H1 (cell line): ENCODE measurements at regions not wholly inside any gene's neighbourhood (a gene's known extent, or its start where the extent isn't known, plus 50 kb on each side); places are given as distances from the start of the nearest gene placed in this dataset.

Experiments used
- CTCF ChIA-PET: fragments of 300-600 bp; sonication (Branson Sonifier 250); formaldehyde crosslinking; loops from one replicate; lab custom pipeline; 2021; ENCODE audit not compliant: partially characterized antibody; lab: Charles Lee
- POLR2A ChIA-PET: fragments of 300-600 bp; sonication (Branson Sonifier 250); formaldehyde crosslinking; loops from one replicate; lab custom pipeline; 2021; ENCODE audit warnings: inconsistent platforms; ENCODE audit not compliant: partially characterized antibody; lab: Charles Lee
- DNase-seq, 2 experiments: peaks; one replicate each; pipeline versions ENCODE4 v3.0.0 to v3.0.0-alpha.2; 2010 to 2022; ENCODE audit warnings: low spot score in 2 of 2, low read depth in 1 of 2, mixed read lengths in 1 of 2
- FAIRE-seq: peaks from 2 replicates; lab custom pipeline; 2011; peaks lifted over from hg19 to GRCh38; lab: Jason Lieb, UNC
- H2AFZ ChIP-seq: 2 replicates; pipeline ENCODE4 v1.8.1; 2012; ENCODE audit warnings: low read length, inconsistent platforms
- H2AK5ac ChIP-seq: 2 replicates; pipeline ENCODE4 v1.6.1; 2013; ENCODE audit warnings: low read depth, low read length
- H2BK120ac ChIP-seq: replicated peaks from 2 replicates; pipeline ENCODE3; 2013; ENCODE audit warnings: low read depth, low read length, inconsistent platforms
- H2BK12ac ChIP-seq: 2 replicates; pipeline ENCODE4 v1.6.1; 2013; ENCODE audit warnings: low read depth, low read length
- H2BK15ac ChIP-seq: 2 replicates; pipeline ENCODE4 v1.6.1; 2013; ENCODE audit warnings: low read length
- H2BK20ac ChIP-seq: 2 replicates; pipeline ENCODE4 v1.6.1; 2013; ENCODE audit warnings: low read length
- H2BK5ac ChIP-seq: 2 replicates; pipeline ENCODE4 v1.6.1; 2013; ENCODE audit warnings: low read depth, low read length
- H3K14ac ChIP-seq: 2 replicates; pipeline ENCODE4 v1.6.1; 2013; ENCODE audit warnings: inconsistent platforms; ENCODE audit not compliant: insufficient read length
- H3K18ac ChIP-seq: 2 replicates; pipeline ENCODE4 v1.6.1; 2013; ENCODE audit warnings: low read length; ENCODE audit errors: extremely low read depth
- H3K23ac ChIP-seq: 2 replicates; pipeline ENCODE4 v1.6.1; 2013; ENCODE audit warnings: inconsistent platforms; ENCODE audit not compliant: insufficient read length
- H3K23me2 ChIP-seq: 2 replicates; pipeline ENCODE4 v1.6.1; 2013; ENCODE audit warnings: low read depth, low read length
- H3K27ac ChIP-seq: 2 replicates; pipeline ENCODE4 v1.6.1; 2011; ENCODE audit warnings: low read depth, low read length, inconsistent platforms
- H3K27me3 ChIP-seq, 4 experiments: replicated peaks in 1 of 4; 1 replicate in 1 of 4; 2 replicates in 3 of 4; pipeline versions ENCODE4 v1.6.1 to v1.8.1; 2011 to 2013; ENCODE audit warnings: low read length in 3 of 4, mild to moderate bottlenecking in 3 of 4, inconsistent platforms in 2 of 4, mixed read lengths in 2 of 4, moderate library complexity in 1 of 4; ENCODE audit not compliant: control insufficient read depth in 3 of 4, insufficient read depth in 3 of 4; ENCODE audit errors: extremely low read depth in 1 of 4
- H3K36me3 ChIP-seq, 4 experiments: 2 replicates each; pipeline versions ENCODE4 v1.6.1 to v1.8.1; 2011 to 2013; ENCODE audit warnings: mild to moderate bottlenecking in 4 of 4, low read length in 3 of 4, moderate library complexity in 2 of 4, control low read depth in 1 of 4, inconsistent platforms in 1 of 4; ENCODE audit not compliant: insufficient read depth in 4 of 4, control insufficient read depth in 2 of 4
- H3K4ac ChIP-seq: replicated peaks from 2 replicates; pipeline ENCODE3; 2013; ENCODE audit warnings: low read length, low read depth, mixed read lengths, inconsistent platforms; ENCODE audit not compliant: insufficient read length
- H3K4me1 ChIP-seq, 4 experiments: replicated peaks in 1 of 4; 1 replicate in 1 of 4; 2 replicates in 3 of 4; pipeline versions ENCODE4 v1.6.1 to v1.8.1; 2011 to 2013; ENCODE audit warnings: low read length in 3 of 4, inconsistent platforms in 2 of 4, mixed read lengths in 1 of 4; ENCODE audit not compliant: insufficient read depth in 4 of 4, control insufficient read depth in 3 of 4
- H3K4me2 ChIP-seq, 2 experiments: 2 replicates each; pipeline versions ENCODE4 v1.6.1 to v1.8.1; 2011 to 2013; ENCODE audit warnings: low read depth in 2 of 2, low read length in 2 of 2, control low read depth in 1 of 2, inconsistent platforms in 1 of 2, mild to moderate bottlenecking in 1 of 2; ENCODE audit not compliant: insufficient read depth in 1 of 2
- H3K4me3 ChIP-seq, 4 experiments: fragments of 200-600, 300-600 bp in 1 of 4; sonication (generic), shearing (Covaris generic), sonication (Bioruptor Twin) in 1 of 4; 2 replicates each; pipeline versions ENCODE4 v1.5.1 to v1.8.1; 2011 to 2016; ENCODE audit warnings: low read length in 4 of 4, low read depth in 3 of 4, control low read depth in 2 of 4, inconsistent platforms in 2 of 4, mild to moderate bottlenecking in 2 of 4, mixed read lengths in 1 of 4, moderate library complexity in 1 of 4; ENCODE audit not compliant: insufficient read depth in 2 of 4; ENCODE audit errors: extremely low read depth in 1 of 4
- H3K56ac ChIP-seq: replicated peaks from 2 replicates; pipeline ENCODE3; 2013; ENCODE audit warnings: low read depth, mild to moderate bottlenecking, mixed read lengths, low read length, inconsistent platforms; ENCODE audit not compliant: insufficient read length
- H3K79me1 ChIP-seq: 2 replicates; pipeline ENCODE4 v1.6.1; 2013; ENCODE audit warnings: low read depth, low read length, control low read depth
- H3K79me2 ChIP-seq, 2 experiments: 2 replicates each; pipeline versions ENCODE4 v1.6.1 to v1.8.1; 2012 to 2013; ENCODE audit warnings: low read length in 2 of 2, mild to moderate bottlenecking in 2 of 2, inconsistent platforms in 1 of 2; ENCODE audit not compliant: insufficient read depth in 2 of 2, control insufficient read depth in 1 of 2
- H3K9ac ChIP-seq, 4 experiments: replicated peaks in 1 of 4; 1 replicate in 1 of 4; 2 replicates in 3 of 4; pipeline versions ENCODE4 v1.6.1 to v1.8.1; 2011 to 2013; ENCODE audit warnings: low read depth in 3 of 4, low read length in 3 of 4, control low read depth in 2 of 4, mild to moderate bottlenecking in 2 of 4, moderate library complexity in 2 of 4, inconsistent platforms in 1 of 4; ENCODE audit errors: extremely low read depth in 1 of 4
- H3K9me3 ChIP-seq, 2 experiments: 2 replicates each; pipeline versions ENCODE4 v1.6.1 to v1.8.1; 2012 to 2013; ENCODE audit warnings: mild to moderate bottlenecking in 2 of 2, moderate library complexity in 2 of 2, control low read depth in 1 of 2, inconsistent platforms in 1 of 2, low read depth in 1 of 2, low read length in 1 of 2, mixed read lengths in 1 of 2; ENCODE audit not compliant: insufficient read depth in 2 of 2
- H4K20me1 ChIP-seq, 2 experiments: replicated peaks in 1 of 2; 2 replicates each; pipeline versions ENCODE3 to v1.8.1; 2011 to 2013; ENCODE audit warnings: inconsistent platforms in 2 of 2, low read length in 2 of 2, mild to moderate bottlenecking in 1 of 2; ENCODE audit not compliant: insufficient read depth in 2 of 2, control insufficient read depth in 1 of 2
- H4K5ac ChIP-seq: 2 replicates; pipeline ENCODE4 v1.6.1; 2013; ENCODE audit warnings: low read length, low read depth, mixed read lengths, inconsistent platforms; ENCODE audit not compliant: insufficient read length
- H4K8ac ChIP-seq: 2 replicates; pipeline ENCODE4 v1.8.0; 2013; ENCODE audit warnings: mild to moderate bottlenecking, moderate library complexity, low read length, inconsistent platforms; ENCODE audit not compliant: insufficient read depth; ENCODE audit errors: extremely low read depth
- H4K91ac ChIP-seq: replicated peaks from 2 replicates; pipeline ENCODE3; 2013; ENCODE audit warnings: low read length, mixed read lengths, inconsistent platforms; ENCODE audit not compliant: insufficient read length
- BCL11A ChIP-seq, 2 experiments: IDR thresholded peaks; one replicate each; pipeline ENCODE4 v1.6.1; 2011; ENCODE audit warnings: low read depth in 2 of 2, low read length in 2 of 2, mild to moderate bottlenecking in 2 of 2
- CHD2 ChIP-seq: IDR thresholded peaks from 2 replicates; pipeline ENCODE4 v1.6.1; 2012; ENCODE audit warnings: low read length, improper control_type of control experiment
- HDAC2 ChIP-seq, 2 experiments: fragments of 300-600 bp in 1 of 2; sonication (generic) in 1 of 2; IDR thresholded peaks; 2 replicates each; pipeline ENCODE4 v1.6.1; 2011 to 2012; ENCODE audit warnings: low read depth in 2 of 2, low read length in 2 of 2, mild to moderate bottlenecking in 2 of 2, moderate library complexity in 2 of 2, borderline replicate concordance in 1 of 2, inconsistent platforms in 1 of 2
- KDM1A ChIP-seq: fragments of 200-600, 300-600 bp; sonication (generic); IDR thresholded peaks from 2 replicates; pipeline ENCODE4 v1.7.1; 2016; ENCODE audit warnings: mild to moderate bottlenecking, low read length, borderline replicate concordance
- KDM4A ChIP-seq: IDR thresholded peaks from one replicate; pipeline ENCODE4 v1.7.1; 2012; ENCODE audit warnings: low read depth, mild to moderate bottlenecking, moderate library complexity, low read length, inconsistent platforms; ENCODE audit not compliant: severe bottlenecking
- KDM5A ChIP-seq: fragments of 200-600 bp; IDR thresholded peaks from 2 replicates; pipeline ENCODE4 v1.7.1; 2012; ENCODE audit warnings: mild to moderate bottlenecking, low read length, inconsistent platforms, mixed read lengths
- MAFK ChIP-seq: IDR thresholded peaks from 2 replicates; pipeline ENCODE4 v1.6.1; 2012; ENCODE audit warnings: low read depth, mild to moderate bottlenecking, improper control_type of control experiment, low read length
- RAD21 ChIP-seq, 2 experiments: IDR thresholded peaks in 1 of 2; conservative IDR thresholded peaks in 1 of 2; 2 replicates each; pipeline ENCODE4 v1.6.1; 2011; ENCODE audit warnings: low read depth in 2 of 2, low read length in 2 of 2, improper control_type of control experiment in 1 of 2, inconsistent platforms in 1 of 2, mild to moderate bottlenecking in 1 of 2, moderate library complexity in 1 of 2
- SIX5 ChIP-seq: IDR thresholded peaks from 2 replicates; pipeline ENCODE4 v1.6.1; 2011; ENCODE audit warnings: mild to moderate bottlenecking, low read depth, low read length
- YY1 ChIP-seq: IDR thresholded peaks from 2 replicates; pipeline ENCODE4 v1.6.1; 2011; ENCODE audit warnings: low read depth, mild to moderate bottlenecking, low read length
- WGBS, 2 experiments: shearing (Covaris generic) in 1 of 2; methylation state at CpG; one replicate each; pipeline versions ENCODE4 v1.1.6 to v1.1.7; 2013 to 2015; ENCODE audit warnings: low lambda C conversion rate in 2 of 2, mixed read lengths in 2 of 2, inconsistent platforms in 1 of 2, low coverage in 1 of 2, missing lambda C conversion rate in 1 of 2; ENCODE audit not compliant: insufficient replicate concordance in 2 of 2, insufficient coverage in 1 of 2, insufficient read length in 1 of 2; ENCODE audit errors: extremely low coverage in 1 of 2, missing lambda C conversion rate in 1 of 2; 5-methylcytosine and 5-hydroxymethylcytosine counted together
- TF ChIP-seq, protein P1 (sequence below): IDR thresholded peaks from 2 replicates; pipeline ENCODE4 v1.6.1; 2012; ENCODE audit warnings: low read length, inconsistent platforms
- TF ChIP-seq, protein P2 (sequence below): IDR thresholded peaks from 2 replicates; pipeline ENCODE4 v1.6.1; 2011; ENCODE audit warnings: low read length, improper control_type of control experiment

DNA sequence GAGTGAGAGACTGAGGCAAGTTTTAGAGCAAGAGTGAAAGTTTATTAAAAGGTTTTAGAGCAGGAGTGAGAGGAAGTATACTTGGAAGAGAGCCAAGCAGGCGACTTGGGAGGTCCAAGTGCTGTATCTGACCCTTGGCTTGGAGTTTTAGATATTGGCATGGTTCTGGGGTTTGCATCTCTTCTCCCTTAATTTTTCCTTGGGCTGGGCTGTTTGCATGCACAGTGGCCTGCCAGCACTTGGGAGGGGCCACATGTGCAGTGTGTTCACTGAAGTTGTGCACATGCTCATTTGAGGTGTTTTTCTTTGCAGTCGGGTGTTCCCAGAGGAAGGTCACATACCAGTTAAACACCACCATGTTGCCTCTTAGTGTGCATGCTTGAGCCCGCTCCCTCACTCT, 464.1 kb downstream of the DMRT2 start:
- CTCF ChIA-PET, result no interaction called here
- Histone ChIP-seq H3K27me3 (no peaks in the 10 kb centered on the region), H2BK20ac (no peak overlapping the region), H3K36me3 (no peaks in the 10 kb centered on the region), H4K8ac (no peak overlapping the region), H2AFZ (no peak overlapping the region), H2BK5ac (no peak overlapping the region), H2BK120ac (no peak overlapping the region), H4K20me1 (no peaks in the 10 kb centered on the region), H3K4ac (no peak overlapping the region), H3K23me2 (no peaks in the 10 kb centered on the region), H2BK15ac (no peak overlapping the region), H4K91ac (no peak overlapping the region), H3K79me1 (no peaks in the 10 kb centered on the region), H3K18ac (no peak overlapping the region), H3K79me2 (no peaks in the 10 kb centered on the region), H3K9me3 (peaks cover 66 to 84% of the 10 kb centered on the region in 2 experiments), H3K4me2 (no peak overlapping the region), H3K27ac (no peak overlapping the region), H3K14ac (no peak overlapping the region), H3K4me1 (no peaks in the 10 kb centered on the region), H2BK12ac (no peak overlapping the region), H4K5ac (no peak overlapping the region), H3K23ac (no peak overlapping the region), H3K9ac (no peak overlapping the region), H3K4me3 (no peak overlapping the region), H2AK5ac (no peak overlapping the region), H3K56ac (no peak overlapping the region)
- 62% methylated on average over 3 of the region's 3 CpGs; no CpG with 5 or more reads in 1 of the 2 experiments for WGBS, 2 experiments
- FAIRE-seq (no peak), DNase-seq (no peak)
- POLR2A ChIA-PET, result no interaction called here
- TF ChIP-seq RAD21 (IDR thresholded peaks at IDR 0.05 in 1 of 2, conservative IDR thresholded peaks at IDR 0.05 in 1 of 2; ENCODE audit: low read depth in 2 of 2, low read length in 2 of 2) (no peak), KDM1A (no peak), SIX5 (no peak), YY1 (no peak), CHD2 (no peak), KDM4A (no peak), MAFK (no peak), KDM5A (no peak), HDAC2 (IDR thresholded peaks at IDR 0.05; ENCODE audit: borderline replicate concordance in 1 of 2, low read depth in 2 of 2, low read length in 2 of 2) (no peak), BCL11A (IDR thresholded peaks at IDR 0.05; ENCODE audit: low read depth in 2 of 2, low read length in 2 of 2) (no peak)
- TF ChIP-seq, protein P1, sequence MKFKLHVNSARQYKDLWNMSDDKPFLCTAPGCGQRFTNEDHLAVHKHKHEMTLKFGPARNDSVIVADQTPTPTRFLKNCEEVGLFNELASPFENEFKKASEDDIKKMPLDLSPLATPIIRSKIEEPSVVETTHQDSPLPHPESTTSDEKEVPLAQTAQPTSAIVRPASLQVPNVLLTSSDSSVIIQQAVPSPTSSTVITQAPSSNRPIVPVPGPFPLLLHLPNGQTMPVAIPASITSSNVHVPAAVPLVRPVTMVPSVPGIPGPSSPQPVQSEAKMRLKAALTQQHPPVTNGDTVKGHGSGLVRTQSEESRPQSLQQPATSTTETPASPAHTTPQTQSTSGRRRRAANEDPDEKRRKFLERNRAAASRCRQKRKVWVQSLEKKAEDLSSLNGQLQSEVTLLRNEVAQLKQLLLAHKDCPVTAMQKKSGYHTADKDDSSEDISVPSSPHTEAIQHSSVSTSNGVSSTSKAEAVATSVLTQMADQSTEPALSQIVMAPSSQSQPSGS, result no peak
- TF ChIP-seq, protein P2, sequence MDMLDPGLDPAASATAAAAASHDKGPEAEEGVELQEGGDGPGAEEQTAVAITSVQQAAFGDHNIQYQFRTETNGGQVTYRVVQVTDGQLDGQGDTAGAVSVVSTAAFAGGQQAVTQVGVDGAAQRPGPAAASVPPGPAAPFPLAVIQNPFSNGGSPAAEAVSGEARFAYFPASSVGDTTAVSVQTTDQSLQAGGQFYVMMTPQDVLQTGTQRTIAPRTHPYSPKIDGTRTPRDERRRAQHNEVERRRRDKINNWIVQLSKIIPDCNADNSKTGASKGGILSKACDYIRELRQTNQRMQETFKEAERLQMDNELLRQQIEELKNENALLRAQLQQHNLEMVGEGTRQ, result no peak
